Neural crest cell (in vitro differentiated cells): ENCODE measurements at regions not wholly inside any gene's neighbourhood (a gene's known extent, or its start where the extent isn't known, plus 50 kb on each side); places are given as distances from the start of the nearest gene placed in this dataset.
"Not testable (repeated sequence)": the region's sequence is repeated elsewhere in the genome, so short reads cannot be mapped to it uniquely, and the experiment has no call there.

ENCODE experiments used
- DNase-seq: peaks from one replicate; pipeline ENCODE4 v3.0.0; 2021; ENCODE audit warnings: low read depth, mixed read lengths, low spot score
- H3K27ac Mint-ChIP-seq: one replicate; pipeline ENCODE4 v1.8.0; 2021; ENCODE audit warnings: mild to moderate bottlenecking, mixed read lengths; ENCODE audit not compliant: unreplicated experiment
- H3K27me3 Mint-ChIP-seq: 2 replicates; pipeline ENCODE4 v1.8.0; 2021; ENCODE audit warnings: low read depth, mild to moderate bottlenecking, mixed read lengths
- H3K36me3 Mint-ChIP-seq: 2 replicates; pipeline ENCODE4 v1.8.0; 2021; ENCODE audit warnings: low read depth, mild to moderate bottlenecking, mixed read lengths
- H3K4me1 Mint-ChIP-seq: 2 replicates; pipeline ENCODE4 v1.8.0; 2021; ENCODE audit warnings: mixed read lengths
- H3K4me3 Mint-ChIP-seq: one replicate; pipeline ENCODE4 v1.8.0; 2021; ENCODE audit warnings: mild to moderate bottlenecking, mixed read lengths
- H3K9me3 Mint-ChIP-seq: 2 replicates; pipeline ENCODE4 v1.8.0; 2021; ENCODE audit warnings: mixed read lengths
- TF ChIP-seq, protein P1 (sequence below): fragments of 200-600 bp; sonication (generic); conservative IDR thresholded peaks from 2 replicates; pipeline ENCODE4 v1.5.0; 2021; ENCODE audit warnings: antibody characterized with exemption, mild to moderate bottlenecking

DNA sequence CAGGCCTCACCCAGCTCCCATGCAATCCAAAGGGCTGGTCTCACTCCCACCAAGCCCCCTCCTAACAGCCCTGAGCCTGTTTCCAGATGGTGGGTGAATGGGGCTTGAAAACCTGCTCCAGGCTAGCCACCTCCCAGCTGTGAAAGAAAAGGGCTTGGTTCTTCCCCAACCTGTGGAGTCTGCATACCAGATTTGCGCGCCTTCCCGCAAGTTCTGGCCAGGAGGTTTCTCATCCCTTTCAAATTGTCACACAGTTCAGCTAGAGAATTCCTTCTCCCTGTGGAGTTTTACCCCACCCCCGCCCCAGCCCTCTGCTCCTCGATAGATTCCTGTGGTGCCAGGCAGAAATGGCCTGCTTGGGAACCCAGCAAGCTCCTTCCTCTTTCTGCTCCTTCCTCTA, 734.6 kb upstream of the FAT3 start:
- no peak for DNase-seq
- TF ChIP-seq, protein P1, sequence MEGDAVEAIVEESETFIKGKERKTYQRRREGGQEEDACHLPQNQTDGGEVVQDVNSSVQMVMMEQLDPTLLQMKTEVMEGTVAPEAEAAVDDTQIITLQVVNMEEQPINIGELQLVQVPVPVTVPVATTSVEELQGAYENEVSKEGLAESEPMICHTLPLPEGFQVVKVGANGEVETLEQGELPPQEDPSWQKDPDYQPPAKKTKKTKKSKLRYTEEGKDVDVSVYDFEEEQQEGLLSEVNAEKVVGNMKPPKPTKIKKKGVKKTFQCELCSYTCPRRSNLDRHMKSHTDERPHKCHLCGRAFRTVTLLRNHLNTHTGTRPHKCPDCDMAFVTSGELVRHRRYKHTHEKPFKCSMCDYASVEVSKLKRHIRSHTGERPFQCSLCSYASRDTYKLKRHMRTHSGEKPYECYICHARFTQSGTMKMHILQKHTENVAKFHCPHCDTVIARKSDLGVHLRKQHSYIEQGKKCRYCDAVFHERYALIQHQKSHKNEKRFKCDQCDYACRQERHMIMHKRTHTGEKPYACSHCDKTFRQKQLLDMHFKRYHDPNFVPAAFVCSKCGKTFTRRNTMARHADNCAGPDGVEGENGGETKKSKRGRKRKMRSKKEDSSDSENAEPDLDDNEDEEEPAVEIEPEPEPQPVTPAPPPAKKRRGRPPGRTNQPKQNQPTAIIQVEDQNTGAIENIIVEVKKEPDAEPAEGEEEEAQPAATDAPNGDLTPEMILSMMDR: no peak
- no peaks in the 10 kb centered on the region for H3K4me1 Mint-ChIP-seq
- H3K36me3 Mint-ChIP-seq: peaks cover 8% of the 10 kb centered on the region
- H3K27ac Mint-ChIP-seq: peak overlapping the region; percentile 66
- peaks cover 21% of the 10 kb centered on the region for H3K9me3 Mint-ChIP-seq
- no peaks in the 10 kb centered on the region for H3K27me3 Mint-ChIP-seq
- no peak overlapping the region for H3K4me3 Mint-ChIP-seq

DNA sequence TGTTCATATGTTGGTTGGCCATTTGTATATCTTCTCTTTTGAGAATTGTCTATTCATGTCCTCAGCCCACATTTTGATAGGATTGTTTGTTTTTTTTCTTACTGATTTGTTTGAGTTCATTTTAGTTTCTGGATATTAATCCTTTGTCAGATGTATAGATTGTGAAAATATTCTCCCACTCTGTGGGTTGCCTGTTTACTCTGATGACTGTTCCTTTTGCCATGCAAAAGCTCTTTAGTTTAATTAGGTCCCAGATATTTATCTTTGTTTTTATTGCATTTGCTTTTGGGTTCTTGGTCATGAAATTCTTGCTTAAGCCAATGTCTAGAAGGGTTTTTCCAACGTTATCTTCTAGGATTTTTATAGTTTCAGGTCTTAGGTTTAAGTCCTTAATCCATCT, 740.7 kb upstream of the FAT3 start:
- H3K4me3 Mint-ChIP-seq, DNase-seq, H3K4me1 Mint-ChIP-seq, H3K36me3 Mint-ChIP-seq, H3K27ac Mint-ChIP-seq, H3K27me3 Mint-ChIP-seq: not testable (repeated sequence)
- H3K9me3 Mint-ChIP-seq: peaks cover 26% of the 10 kb centered on the region

DNA sequence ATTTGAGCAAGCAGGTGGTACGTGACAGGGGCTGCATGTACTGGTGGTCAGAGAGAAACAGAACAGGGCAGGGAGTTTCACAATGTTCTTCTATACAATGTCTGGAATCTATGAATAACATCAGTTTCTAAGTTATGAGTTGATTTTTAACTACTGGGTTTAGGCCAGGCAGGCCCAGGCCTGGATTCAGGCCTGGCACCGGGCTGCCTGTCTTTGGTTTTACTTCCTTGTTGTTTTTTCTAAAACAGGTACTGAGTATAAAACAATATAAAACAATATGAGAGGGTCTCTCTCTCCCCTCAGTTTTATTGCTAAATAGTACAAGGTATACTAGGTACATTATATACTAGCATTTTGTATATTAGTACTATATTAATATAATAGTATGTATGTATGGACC, 742.7 kb upstream of the FAT3 start:
- not testable (repeated sequence) for H3K4me3 Mint-ChIP-seq, H3K27me3 Mint-ChIP-seq, DNase-seq, H3K27ac Mint-ChIP-seq, H3K4me1 Mint-ChIP-seq
- H3K36me3 Mint-ChIP-seq: peaks cover 11% of the 10 kb centered on the region
- H3K9me3 Mint-ChIP-seq: peaks cover 26% of the 10 kb centered on the region

DNA sequence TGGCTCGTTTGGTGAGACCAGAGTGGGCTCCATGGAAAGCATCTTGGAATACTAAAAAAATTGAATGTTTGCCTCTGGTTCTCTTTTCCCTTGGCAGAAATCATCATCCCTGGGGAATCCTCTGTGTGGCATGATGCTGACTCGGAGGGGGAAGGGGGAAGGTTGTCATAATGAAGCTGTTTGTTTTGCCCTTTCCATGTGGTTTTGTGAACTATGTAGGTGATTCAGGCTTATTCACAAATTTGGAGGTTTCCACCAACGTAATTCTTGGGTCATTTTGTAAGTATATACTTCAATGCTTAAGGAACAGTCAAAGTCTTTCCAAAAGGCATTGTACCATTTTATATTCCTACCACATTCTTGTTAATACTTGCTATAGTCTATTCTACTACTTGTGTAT, 754.0 kb upstream of the FAT3 start:
- H3K27ac Mint-ChIP-seq: no peak overlapping the region
- TF ChIP-seq, protein P1: no peak
- DNase-seq: no peak
- H3K9me3 Mint-ChIP-seq: no peaks in the 10 kb centered on the region
- no peaks in the 10 kb centered on the region for H3K36me3 Mint-ChIP-seq
- H3K27me3 Mint-ChIP-seq: no peaks in the 10 kb centered on the region
- no peaks in the 10 kb centered on the region for H3K4me1 Mint-ChIP-seq
- H3K4me3 Mint-ChIP-seq: no peak overlapping the region

DNA sequence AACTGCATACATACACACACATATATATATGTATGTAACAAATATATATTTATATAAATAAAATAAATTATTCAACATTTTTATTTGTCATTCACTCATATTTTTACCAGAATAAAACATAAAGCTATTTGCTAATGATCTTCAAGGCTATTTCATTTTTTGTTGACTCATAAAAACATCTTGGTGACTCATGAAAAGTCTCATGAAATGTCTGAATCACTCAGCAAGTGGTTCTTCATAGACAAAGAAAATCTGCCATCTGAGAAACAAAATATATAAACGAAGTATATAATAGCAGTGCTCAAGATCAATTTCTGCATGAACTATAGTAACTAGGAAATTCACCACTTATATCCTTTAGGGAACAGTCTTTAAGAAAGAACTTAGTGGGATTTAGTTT, 764.8 kb upstream of the FAT3 start:
- no peak overlapping the region for H3K27ac Mint-ChIP-seq
- TF ChIP-seq, protein P1: no peak
- DNase-seq: no peak
- H3K4me1 Mint-ChIP-seq: no peaks in the 10 kb centered on the region
- H3K4me3 Mint-ChIP-seq: no peak overlapping the region
- no peaks in the 10 kb centered on the region for H3K9me3 Mint-ChIP-seq
- no peaks in the 10 kb centered on the region for H3K27me3 Mint-ChIP-seq
- H3K36me3 Mint-ChIP-seq: no peaks in the 10 kb centered on the region

DNA sequence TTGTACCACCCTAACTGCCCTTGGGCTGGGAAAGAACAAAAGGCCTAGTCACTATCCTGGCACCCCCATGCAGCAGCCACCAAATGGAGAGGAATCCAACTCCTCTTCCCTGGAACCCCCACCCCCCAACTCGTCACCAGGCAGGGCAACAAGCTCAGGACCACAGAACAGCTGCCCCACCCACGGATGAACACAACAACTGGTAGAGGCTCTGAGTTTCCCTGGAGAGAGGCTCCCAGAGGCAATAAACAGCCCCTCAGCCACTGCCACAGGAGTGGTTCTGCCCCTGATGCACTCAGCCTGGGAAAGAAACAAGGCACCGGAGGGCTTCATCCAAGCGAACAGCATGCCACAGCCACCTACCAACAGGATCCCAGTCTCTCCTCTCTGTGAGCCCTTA, 778.4 kb upstream of the FAT3 start:
- Mint-ChIP-seq H3K4me3 (no peak overlapping the region), H3K9me3 (peaks cover 4% of the 10 kb centered on the region), H3K4me1 (peaks cover 6% of the 10 kb centered on the region), H3K27ac (peak overlapping the region; percentile 81), H3K36me3 (peaks cover 2% of the 10 kb centered on the region), H3K27me3 (no peaks in the 10 kb centered on the region)
- TF ChIP-seq, protein P1: no peak
- DNase-seq: no peak
